ENCODE measurements at regions not wholly inside any gene's neighbourhood (a gene's known extent, or its start where the extent isn't known, plus 50 kb on each side); places are given as distances from the start of the nearest gene placed in this dataset.

DNA sequence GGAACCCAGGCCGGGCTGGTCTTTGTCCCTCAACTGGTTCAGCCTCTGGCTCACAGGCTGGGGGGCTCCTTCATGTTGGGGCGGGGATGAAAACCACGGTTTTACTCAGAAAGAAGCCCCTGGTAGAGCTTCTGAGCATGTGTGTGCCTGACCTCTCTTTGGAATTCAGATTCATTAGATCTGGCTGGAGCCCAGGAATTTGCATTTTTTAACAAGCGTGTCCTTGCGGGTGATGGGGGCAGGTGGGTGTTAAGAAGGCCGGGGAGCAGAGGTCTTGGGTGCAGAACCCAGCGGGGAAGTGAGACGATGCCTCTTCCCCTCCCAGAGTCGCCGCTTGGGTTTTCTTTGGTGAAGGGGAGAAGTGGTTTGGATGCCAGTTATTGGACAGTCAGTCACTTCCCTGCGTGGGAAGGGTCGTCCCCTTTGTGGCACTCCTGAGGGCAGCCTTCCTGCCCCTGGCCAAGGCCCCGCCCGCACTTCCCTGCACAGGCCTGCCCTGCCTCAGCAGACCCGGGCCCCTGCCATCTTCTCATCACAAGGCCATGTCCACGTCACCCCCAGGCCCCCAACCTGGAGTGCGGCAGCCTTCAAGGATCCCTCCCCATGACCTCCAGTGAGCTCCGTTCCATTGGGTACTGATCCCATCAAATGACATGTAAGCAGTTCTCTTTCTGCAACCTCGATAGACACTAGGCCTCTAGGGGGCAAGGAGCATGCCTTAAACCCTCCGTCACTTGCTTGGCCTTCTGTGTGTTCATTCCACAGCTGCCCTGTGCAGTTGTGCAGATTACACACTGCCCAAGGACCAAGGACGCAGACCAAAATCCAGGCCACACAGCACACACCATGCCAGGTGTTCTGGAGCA lies 177.7 kb upstream of the CIBAR2 start:
- no peak overlapping the region for H3K4me3 ChIP-seq (ENCODE audit: low read depth, low read length)
- H3K9me3 ChIP-seq (ENCODE audit: insufficient read depth, low read depth, low read length), result no peaks in the 10 kb centered on the region
- H3K14ac ChIP-seq (ENCODE audit: low read length), result no peak overlapping the region
- H4K91ac ChIP-seq (ENCODE audit: low read depth, low read length), result no peak overlapping the region
- H3K79me2 ChIP-seq (ENCODE audit: control insufficient read depth, insufficient read depth, low read length, poor library complexity), result no peaks in the 10 kb centered on the region
- H2BK5ac ChIP-seq (ENCODE audit: low read depth, low read length, poor library complexity), result no peak overlapping the region
- H3K4ac ChIP-seq (ENCODE audit: low read depth, low read length), result no peak overlapping the region
- no peak overlapping the region for H4K8ac ChIP-seq (ENCODE audit: low read depth, low read length)
- no peak overlapping the region for H3K23ac ChIP-seq (ENCODE audit: low read length)
- H3K27ac ChIP-seq (ENCODE audit: low read depth, low read length), result no peak overlapping the region
- peak in 1 of 2 donors; percentile 27 for DNase-seq
- no peak overlapping the region for H4K12ac ChIP-seq (ENCODE audit: low read depth, low read length)
- H2BK12ac ChIP-seq (ENCODE audit: low read length), result no peak overlapping the region
- no CpG with 5 or more reads among the region's 21 CpGs for WGBS (ENCODE audit: extremely low coverage, insufficient coverage, insufficient read length)
- no peak overlapping the region for H2BK120ac ChIP-seq (ENCODE audit: insufficient read depth, low read length, poor library complexity)
- no peaks in the 10 kb centered on the region for H3K79me1 ChIP-seq (ENCODE audit: low read length)
- no peak overlapping the region for H2AFZ ChIP-seq (ENCODE audit: insufficient read depth, low read length, poor library complexity)
- H3K36me3 ChIP-seq (ENCODE audit: control insufficient read depth in 1 of 2, insufficient read depth in 2 of 2, low read length in 2 of 2), result no peaks in the 10 kb centered on the region
- no peak overlapping the region for H3K4me2 ChIP-seq (ENCODE audit: low read length)
- peaks cover 0 to 6% of the 10 kb centered on the region in 2 experiments for H3K4me1 ChIP-seq (ENCODE audit: control insufficient read depth in 1 of 2, insufficient read depth in 2 of 2, low read length in 2 of 2)
- no peaks in the 10 kb centered on the region for H3K27me3 ChIP-seq (ENCODE audit: insufficient read depth, low read length)
- H3K9ac ChIP-seq (ENCODE audit: low read length), result no peak overlapping the region
- H2AK5ac ChIP-seq (ENCODE audit: low read length), result no peak overlapping the region
- no peak overlapping the region for H3K18ac ChIP-seq (ENCODE audit: low read length)

DNA sequence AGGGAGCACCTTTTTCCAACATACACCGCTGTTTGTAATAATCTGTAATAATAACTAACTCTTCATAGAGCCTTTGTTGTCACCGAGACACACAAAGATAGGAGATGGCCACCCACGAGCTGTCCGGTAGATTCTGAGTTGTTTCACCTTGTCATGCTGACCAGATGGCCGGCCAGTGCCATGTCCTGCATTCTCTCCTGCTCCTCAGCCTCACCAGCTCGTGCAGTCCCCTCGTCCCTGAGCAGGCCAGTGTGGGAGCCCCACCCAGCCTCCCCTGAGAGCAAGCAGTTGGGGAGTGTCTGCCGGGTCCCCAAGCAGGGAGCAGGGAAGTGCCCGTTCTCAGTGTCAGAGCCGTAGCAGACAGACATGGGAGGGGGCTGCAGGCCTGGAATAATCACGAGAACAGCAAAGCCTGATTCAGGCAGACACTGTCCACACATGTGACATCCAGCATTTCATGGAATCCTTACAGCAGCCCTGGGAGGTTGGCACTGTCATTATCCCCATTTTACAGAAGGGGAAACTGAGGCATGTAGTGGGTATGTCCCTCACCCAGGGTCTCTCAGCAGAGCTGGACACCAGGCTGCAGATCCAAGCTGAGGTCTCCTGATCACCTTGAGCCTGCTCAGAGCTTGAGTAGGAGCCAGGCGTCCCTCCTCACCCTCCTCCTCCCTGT lies 178.5 kb upstream of the CIBAR2 start:
- H4K12ac ChIP-seq (ENCODE audit: low read depth, low read length), result no peak overlapping the region
- H3K23ac ChIP-seq (ENCODE audit: low read length), result no peak overlapping the region
- no peak overlapping the region for H2BK5ac ChIP-seq (ENCODE audit: low read depth, low read length, poor library complexity)
- H2AK5ac ChIP-seq (ENCODE audit: low read length), result no peak overlapping the region
- no peak overlapping the region for H2AFZ ChIP-seq (ENCODE audit: insufficient read depth, low read length, poor library complexity)
- H3K79me1 ChIP-seq (ENCODE audit: low read length), result no peaks in the 10 kb centered on the region
- no peaks in the 10 kb centered on the region for H3K36me3 ChIP-seq (ENCODE audit: control insufficient read depth in 1 of 2, insufficient read depth in 2 of 2, low read length in 2 of 2)
- peaks cover 2% of the 10 kb centered on the region for H3K9me3 ChIP-seq (ENCODE audit: insufficient read depth, low read depth, low read length)
- no peaks in the 10 kb centered on the region for H3K27me3 ChIP-seq (ENCODE audit: insufficient read depth, low read length)
- H3K4me2 ChIP-seq (ENCODE audit: low read length), result no peak overlapping the region
- H3K4me3 ChIP-seq (ENCODE audit: low read depth, low read length), result no peak overlapping the region
- no peak overlapping the region for H3K4ac ChIP-seq (ENCODE audit: low read depth, low read length)
- no peak for DNase-seq
- H2BK12ac ChIP-seq (ENCODE audit: low read length), result no peak overlapping the region
- no peak overlapping the region for H3K9ac ChIP-seq (ENCODE audit: low read length)
- no peak overlapping the region for H3K27ac ChIP-seq (ENCODE audit: low read depth, low read length)
- no peak overlapping the region for H4K91ac ChIP-seq (ENCODE audit: low read depth, low read length)
- peaks cover 4 to 9% of the 10 kb centered on the region in 2 experiments for H3K4me1 ChIP-seq (ENCODE audit: control insufficient read depth in 1 of 2, insufficient read depth in 2 of 2, low read length in 2 of 2)
- H3K18ac ChIP-seq (ENCODE audit: low read length), result no peak overlapping the region
- no peaks in the 10 kb centered on the region for H3K79me2 ChIP-seq (ENCODE audit: control insufficient read depth, insufficient read depth, low read length, poor library complexity)
- H4K8ac ChIP-seq (ENCODE audit: low read depth, low read length), result no peak overlapping the region
- H2BK120ac ChIP-seq (ENCODE audit: insufficient read depth, low read length, poor library complexity), result no peak overlapping the region
- no peak overlapping the region for H3K14ac ChIP-seq (ENCODE audit: low read length)
- WGBS (ENCODE audit: extremely low coverage, insufficient coverage, insufficient read length), result no CpG with 5 or more reads among the region's 12 CpGs

DNA sequence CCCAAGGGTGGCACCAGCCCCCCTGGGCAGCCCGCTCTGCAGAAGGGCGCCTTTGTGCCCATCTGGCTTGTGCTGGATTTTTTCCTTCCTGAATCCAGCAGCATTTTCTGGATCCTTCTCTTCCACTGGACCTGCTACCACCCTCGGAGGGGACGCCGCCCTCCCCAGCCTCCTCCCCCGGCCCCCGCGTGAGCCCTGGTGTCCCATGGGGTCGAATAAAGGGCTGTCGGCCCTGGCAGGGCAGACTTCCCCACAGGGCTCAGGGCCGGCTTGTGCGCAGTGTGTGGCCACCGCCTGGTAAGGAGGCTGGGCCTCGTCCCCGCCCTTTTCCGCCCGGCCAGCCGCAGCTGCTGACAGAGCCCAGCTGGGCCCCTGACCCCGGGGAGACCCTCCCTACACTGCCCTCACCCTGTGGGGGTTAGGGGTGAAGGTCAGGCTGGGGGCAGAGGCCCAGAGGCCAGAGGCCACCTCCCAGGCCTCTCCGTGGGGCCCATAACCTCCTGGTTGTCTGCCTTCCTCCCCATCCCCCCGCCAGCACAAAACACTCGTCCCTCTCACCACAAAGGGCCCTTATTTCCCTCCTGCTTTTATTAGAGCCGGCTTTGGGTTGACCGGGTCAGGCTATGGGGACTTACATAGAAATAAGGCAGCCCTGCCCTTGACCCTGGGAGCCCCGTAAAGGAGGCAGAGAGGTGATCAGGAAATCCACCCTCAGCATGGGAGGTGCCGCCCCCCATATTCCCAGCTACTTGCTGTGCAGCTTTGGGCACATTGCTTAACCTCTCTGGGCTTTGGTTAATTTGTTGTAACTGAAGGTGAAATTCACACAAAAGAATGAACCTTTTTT lies 179.3 kb upstream of the CIBAR2 start:
- Histone ChIP-seq H2AK5ac (ENCODE audit: low read length) (no peak overlapping the region), H3K36me3 (ENCODE audit: control insufficient read depth in 1 of 2, insufficient read depth in 2 of 2, low read length in 2 of 2) (no peaks in the 10 kb centered on the region), H3K9me3 (ENCODE audit: insufficient read depth, low read depth, low read length) (peaks cover 2% of the 10 kb centered on the region), H3K4ac (ENCODE audit: low read depth, low read length) (no peak overlapping the region), H2BK120ac (ENCODE audit: insufficient read depth, low read length, poor library complexity) (no peak overlapping the region), H3K18ac (ENCODE audit: low read length) (no peak overlapping the region), H3K27me3 (ENCODE audit: insufficient read depth, low read length) (no peaks in the 10 kb centered on the region), H4K8ac (ENCODE audit: low read depth, low read length) (no peak overlapping the region), H4K91ac (ENCODE audit: low read depth, low read length) (no peak overlapping the region), H4K12ac (ENCODE audit: low read depth, low read length) (no peak overlapping the region), H3K9ac (ENCODE audit: low read length) (no peak overlapping the region), H3K27ac (ENCODE audit: low read depth, low read length) (no peak overlapping the region), H3K4me3 (ENCODE audit: low read depth, low read length) (no peak overlapping the region), H3K4me1 (ENCODE audit: control insufficient read depth in 1 of 2, insufficient read depth in 2 of 2, low read length in 2 of 2) (peaks cover 4 to 9% of the 10 kb centered on the region in 2 experiments), H3K79me1 (ENCODE audit: low read length) (no peaks in the 10 kb centered on the region), H3K4me2 (ENCODE audit: low read length) (no peak overlapping the region), H3K79me2 (ENCODE audit: control insufficient read depth, insufficient read depth, low read length, poor library complexity) (no peaks in the 10 kb centered on the region), H2AFZ (ENCODE audit: insufficient read depth, low read length, poor library complexity) (no peak overlapping the region), H2BK5ac (ENCODE audit: low read depth, low read length, poor library complexity) (no peak overlapping the region), H3K23ac (ENCODE audit: low read length) (no peak overlapping the region), H3K14ac (ENCODE audit: low read length) (no peak overlapping the region), H2BK12ac (ENCODE audit: low read length) (no peak overlapping the region)
- no CpG with 5 or more reads among the region's 26 CpGs for WGBS (ENCODE audit: extremely low coverage, insufficient coverage, insufficient read length)
- no peak for DNase-seq

DNA sequence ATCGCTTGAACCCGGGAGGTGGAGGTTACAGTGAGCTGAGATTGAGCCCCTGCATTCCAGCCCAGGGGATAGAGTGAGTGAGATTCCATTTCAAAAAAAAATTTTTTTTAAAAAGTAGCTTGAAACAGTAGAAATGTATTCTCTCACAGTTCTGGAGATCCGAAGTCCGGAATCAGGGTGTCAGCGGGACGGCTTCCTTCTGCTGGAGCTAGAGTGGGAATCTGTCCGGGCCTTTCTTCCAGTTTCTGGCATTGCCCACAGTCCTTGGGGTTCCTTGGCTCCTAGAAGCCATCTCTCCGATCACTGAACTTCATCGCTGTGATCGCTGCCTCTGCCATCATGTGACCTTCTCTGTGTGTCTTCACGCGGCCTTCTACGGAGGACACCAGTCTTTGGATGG lies 181.2 kb upstream of the CIBAR2 start:
- Histone ChIP-seq H3K9me3 (ENCODE audit: insufficient read depth, low read depth, low read length) (peaks cover 2% of the 10 kb centered on the region), H3K27me3 (ENCODE audit: insufficient read depth, low read length) (no peaks in the 10 kb centered on the region), H3K27ac (ENCODE audit: low read depth, low read length) (no peak overlapping the region), H3K79me2 (ENCODE audit: control insufficient read depth, insufficient read depth, low read length, poor library complexity) (no peaks in the 10 kb centered on the region), H3K4me1 (ENCODE audit: control insufficient read depth in 1 of 2, insufficient read depth in 2 of 2, low read length in 2 of 2) (peaks cover 4 to 9% of the 10 kb centered on the region in 2 experiments), H3K4ac (ENCODE audit: low read depth, low read length) (no peak overlapping the region), H4K12ac (ENCODE audit: low read depth, low read length) (no peak overlapping the region), H3K18ac (ENCODE audit: low read length) (no peak overlapping the region), H4K91ac (ENCODE audit: low read depth, low read length) (no peak overlapping the region), H2BK5ac (ENCODE audit: low read depth, low read length, poor library complexity) (no peak overlapping the region), H2BK120ac (ENCODE audit: insufficient read depth, low read length, poor library complexity) (no peak overlapping the region), H3K79me1 (ENCODE audit: low read length) (no peaks in the 10 kb centered on the region), H4K8ac (ENCODE audit: low read depth, low read length) (no peak overlapping the region), H2AFZ (ENCODE audit: insufficient read depth, low read length, poor library complexity) (no peak overlapping the region), H3K14ac (ENCODE audit: low read length) (no peak overlapping the region), H3K9ac (ENCODE audit: low read length) (no peak overlapping the region), H3K23ac (ENCODE audit: low read length) (no peak overlapping the region), H2AK5ac (ENCODE audit: low read length) (no peak overlapping the region), H3K4me3 (ENCODE audit: low read depth, low read length) (no peak overlapping the region), H2BK12ac (ENCODE audit: low read length) (no peak overlapping the region), H3K36me3 (ENCODE audit: control insufficient read depth in 1 of 2, insufficient read depth in 2 of 2, low read length in 2 of 2) (no peaks in the 10 kb centered on the region), H3K4me2 (ENCODE audit: low read length) (no peak overlapping the region)
- no peak for DNase-seq
- WGBS (ENCODE audit: extremely low coverage, insufficient coverage, insufficient read length), result no CpG with 5 or more reads among the region's 13 CpGs

Measured in trophoblast cell (in vitro differentiated cells and primary cell).